PC-3 (cell line): ENCODE measurements at regions not wholly inside any gene's neighbourhood (a gene's known extent, or its start where the extent isn't known, plus 50 kb on each side); places are given as distances from the start of the nearest gene placed in this dataset.

Experiments used
- ATAC-seq: fragments of 200-7000 bp; cut with Tn5 transposase; 2 replicates; pipeline ENCODE4 v1.9.1; 2020; ENCODE audit warnings: mild to moderate bottlenecking, moderate library complexity
- BruUV-seq: library from RNA; stranded (reverse); fragments of 400-500 nt; replicated peaks from 2 replicates; lab custom pipeline; 2021; lab: Mats Ljungman, UMichigan
- CTCF ChIA-PET: fragments of 300-600 bp; sonication (Branson Sonifier 250); formaldehyde crosslinking; loops from one replicate; lab custom pipeline; 2022; ENCODE audit warnings: antibody characterized with exemption; lab: Charles Lee
- POLR2A ChIA-PET: fragments of 300-600 bp; sonication (Branson Sonifier 250); formaldehyde crosslinking; loops from one replicate; lab custom pipeline; 2022; ENCODE audit warnings: antibody characterized with exemption; ENCODE audit not compliant: unreplicated experiment; lab: Charles Lee
- DNase-seq: peaks from one replicate; pipeline ENCODE4 v3.0.0-alpha.2; 2015
- H2AFZ ChIP-seq: fragments of 300-600 bp; sonication (generic); 2 replicates; pipeline ENCODE4 v1.6.0; 2016; ENCODE audit warnings: antibody characterized with exemption, low read length
- H3F3A ChIP-seq: fragments of 300-600 bp; sonication (generic); one replicate; pipeline ENCODE4 v1.6.0; 2017; ENCODE audit warnings: antibody characterized with exemption, low read length, control low read depth, mild to moderate bottlenecking; ENCODE audit not compliant: unreplicated experiment
- H3K27ac ChIP-seq: fragments of 300-600 bp; sonication (generic); 2 replicates; pipeline ENCODE4 v1.5.1; 2016; ENCODE audit warnings: mild to moderate bottlenecking, low read length
- H3K27me3 ChIP-seq: fragments of 300-600 bp; sonication (generic); 2 replicates; pipeline ENCODE4 v1.6.1; 2016; ENCODE audit warnings: low read length, mixed read lengths
- H3K36me3 ChIP-seq: fragments of 300-600 bp; sonication (generic); 2 replicates; pipeline ENCODE4 v1.6.1; 2016; ENCODE audit warnings: low read depth, mixed run types, low read length, mixed read lengths
- H3K4me1 ChIP-seq: fragments of 300-600 bp; sonication (generic); 2 replicates; pipeline ENCODE4 v1.5.1; 2016; ENCODE audit warnings: low read length; ENCODE audit not compliant: insufficient read depth
- H3K4me2 ChIP-seq: fragments of 300-600 bp; sonication (generic); 2 replicates; pipeline ENCODE4 v1.6.0; 2016; ENCODE audit warnings: low read length
- H3K4me3 ChIP-seq: fragments of 300-600 bp; sonication (generic); 2 replicates; pipeline ENCODE4 v1.5.1; 2016; ENCODE audit warnings: mild to moderate bottlenecking, low read length, mixed read lengths
- H3K79me2 ChIP-seq: fragments of 300-600 bp; sonication (generic); 2 replicates; pipeline ENCODE4 v1.6.1; 2017; ENCODE audit warnings: low read length, mixed read lengths
- H3K9ac ChIP-seq: fragments of 300-600 bp; sonication (generic); 2 replicates; pipeline ENCODE4 v1.6.0; 2016; ENCODE audit warnings: mild to moderate bottlenecking, low read length
- H3K9me2 ChIP-seq: fragments of 300-600 bp; sonication (generic); replicated peaks from 2 replicates; pipeline ENCODE4 v1.6.1; 2016; ENCODE audit warnings: mixed run types, low read length, mixed read lengths
- H3K9me3 ChIP-seq: fragments of 300-600 bp; sonication (generic); 2 replicates; pipeline ENCODE4 v1.6.1; 2016; ENCODE audit warnings: low read length, mixed read lengths
- H4K20me1 ChIP-seq: fragments of 300-600 bp; sonication (generic); 2 replicates; pipeline ENCODE4 v1.6.1; 2016; ENCODE audit warnings: low read length, mixed read lengths
- CTCF ChIP-seq: fragments of 300-600 bp; sonication (generic); conservative IDR thresholded peaks from 2 replicates; pipeline ENCODE4 v1.5.1; 2017; ENCODE audit warnings: antibody characterized with exemption, low read depth, mild to moderate bottlenecking, low read length
- EZH2 ChIP-seq: fragments of 300-600 bp; sonication (generic); IDR thresholded peaks from one replicate; pipeline ENCODE4 v1.6.1; 2017; ENCODE audit warnings: antibody characterized with exemption, mild to moderate bottlenecking, low read length; ENCODE audit not compliant: unreplicated experiment
- EZH2phosphoT487 ChIP-seq: fragments of 300-600 bp; sonication (generic); IDR thresholded peaks from 2 replicates; pipeline ENCODE4 v1.6.1; 2018; ENCODE audit warnings: mild to moderate bottlenecking, antibody characterized with exemption, low read length, borderline replicate concordance
- intact Hi-C: fragments of 100-400 bp; cut with micrococcal nuclease; formaldehyde crosslinking; loops from 2 replicates; pipeline ENCODE4 v1.9.0; 2023

GRCh38 chr13:44299152-44299943 lies 74.3 kb upstream of the SERP2 start:
- peak overlapping the region; percentile 100 for H3K27ac ChIP-seq
- DNase-seq, result peak; percentile 31
- H3K4me1 ChIP-seq, result peaks cover 55% of the 10 kb centered on the region
- intact Hi-C loops, result no loop called here
- H3F3A ChIP-seq, result peaks cover 7% of the 10 kb centered on the region
- ChIA-PET CTCF (no interaction called here), POLR2A (no interaction called here)
- peak overlapping the region; percentile 42; the same call in 1 of the 2 replicates for H3K9ac ChIP-seq
- no TSS peak for BruUV-seq
- no peak for TF ChIP-seq CTCF
- no peak for TF ChIP-seq EZH2phosphoT487
- no peak for TF ChIP-seq EZH2
- H3K36me3 ChIP-seq, result no peaks in the 10 kb centered on the region
- no peak overlapping the region; the same call in 1 of the 2 replicates for H3K4me2 ChIP-seq
- H3K79me2 ChIP-seq, result no peaks in the 10 kb centered on the region
- no peak for ATAC-seq
- no peaks in the 10 kb centered on the region for H3K9me2 ChIP-seq
- H3K9me3 ChIP-seq, result no peaks in the 10 kb centered on the region
- no peak overlapping the region for H3K4me3 ChIP-seq
- no peaks in the 10 kb centered on the region for H3K27me3 ChIP-seq
- no peak overlapping the region for H2AFZ ChIP-seq
- H4K20me1 ChIP-seq, result no peaks in the 10 kb centered on the region

DNA sequence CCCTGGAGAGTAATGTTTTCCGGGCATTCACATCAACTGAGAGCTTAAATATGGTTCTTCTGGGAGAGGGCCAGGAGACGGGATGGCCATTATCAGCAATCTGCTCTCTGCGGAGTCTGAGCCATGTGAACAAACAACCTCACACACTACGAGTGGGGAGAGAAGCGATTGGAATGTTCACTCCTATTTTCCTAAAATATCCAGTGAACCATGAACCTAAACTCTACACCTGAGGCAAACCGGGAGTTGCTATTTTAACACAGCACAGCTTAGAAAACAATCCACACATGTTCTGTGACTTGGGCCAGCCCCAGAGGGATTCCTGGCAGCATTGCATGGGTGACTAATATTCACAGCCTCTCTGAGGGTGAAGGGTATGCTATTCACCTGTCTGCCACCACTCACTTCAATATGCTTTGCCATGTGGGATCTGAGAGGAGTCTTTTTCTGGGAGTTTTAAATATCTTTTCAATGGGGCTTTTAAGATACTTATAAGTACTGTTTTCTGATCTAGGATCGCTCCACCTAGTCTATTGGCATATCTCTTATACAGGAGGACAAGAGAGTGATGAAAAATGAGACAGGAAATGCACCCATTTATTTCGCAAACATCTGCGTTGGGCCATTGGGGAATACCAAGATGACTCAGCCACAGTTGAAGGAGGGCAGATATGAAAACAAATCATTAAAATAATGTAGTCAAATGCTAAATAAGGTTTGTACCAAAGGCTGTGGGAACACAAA lies 72.6 kb upstream of the SERP2 start:
- Histone ChIP-seq H3K4me1 (peaks cover 66% of the 10 kb centered on the region), H3K27ac (peak overlapping the region; percentile 100), H3K36me3 (no peaks in the 10 kb centered on the region), H4K20me1 (no peaks in the 10 kb centered on the region), H3K27me3 (no peaks in the 10 kb centered on the region), H3K79me2 (no peaks in the 10 kb centered on the region), H2AFZ (0 out of 2 replicates have a peak overlapping the region, but pooled peaks have one; percentile 34), H3K9me2 (no peaks in the 10 kb centered on the region), H3F3A (peaks cover 7% of the 10 kb centered on the region), H3K4me2 (peak overlapping the region; percentile 24), H3K4me3 (0 out of 2 replicates have a peak overlapping the region, but pooled peaks have one; percentile 9), H3K9ac (peak overlapping the region; percentile 80), H3K9me3 (no peaks in the 10 kb centered on the region)
- intact Hi-C loops, result loop anchor here (1.0 to 10.0 kb wide), 4 partner anchors 12 to 396 kb away; no protein-coding TSS in a partner anchor
- ChIA-PET CTCF (no interaction called here), POLR2A (interaction anchor here (1.1 kb wide), 1 partner anchor 136 kb away, joined by 5 read pairs; no protein-coding TSS in a partner anchor)
- no peak for TF ChIP-seq EZH2phosphoT487
- TF ChIP-seq CTCF, result no peak
- TF ChIP-seq EZH2, result no peak
- ATAC-seq (peak; percentile 76), DNase-seq (peak; percentile 89)
- BruUV-seq, result no TSS peak
